ENCODE measurements at regions not wholly inside any gene's neighbourhood (a gene's known extent, or its start where the extent isn't known, plus 50 kb on each side); places are given as distances from the start of the nearest gene placed in this dataset.

- TF ChIP-seq RREB1 (CRISPR knock-in tag; IDR thresholded peaks at IDR 0.05) (peak; percentile 61; the same call in 1 of the 2 replicates), MEIS2 (IDR thresholded peaks at IDR 0.05; ENCODE audit: partially characterized antibody) (peak; percentile 83), KLF1 (tag; IDR thresholded peaks at IDR 0.05) (peak; percentile 66), HINFP (tag; conservative IDR thresholded peaks at IDR 0.05; ENCODE audit: low read depth) (peak; percentile 5), IFI16 (CRISPR knock-in tag; IDR thresholded peaks at IDR 0.05) (peak; percentile 68; the same call in 1 of the 2 replicates), SRSF1 (IDR thresholded peaks at IDR 0.05; ENCODE audit: low read depth, low read length) (no peak), E2F6 (IDR thresholded peaks at IDR 0.05; ENCODE audit: borderline replicate concordance in 1 of 2, extremely low read depth in 1 of 2, insufficient read depth in 1 of 2, insufficient read length in 1 of 2, low read depth in 1 of 2, low read length in 1 of 2, poor library complexity in 1 of 2, severe bottlenecking in 1 of 2) (peak; percentile 19 to 74), FOXK2 (conservative IDR thresholded peaks at IDR 0.05 in 1 of 2, IDR thresholded peaks at IDR 0.05 in 1 of 2; ENCODE audit: low read depth in 2 of 2) (peak; percentile 70 to 85), ATF1 (CRISPR knock-in tag; IDR thresholded peaks at IDR 0.05) (no peak), ATF1 (tag; IDR thresholded peaks at IDR 0.05) (peak; percentile 77), ZBTB33 (CRISPR knock-in tag; IDR thresholded peaks at IDR 0.05) (peak; percentile 57), NUFIP1 (IDR thresholded peaks at IDR 0.05; ENCODE audit: partially characterized antibody) (no peak), DPF2 (IDR thresholded peaks at IDR 0.05) (peak; percentile 89), TFAP4 (CRISPR knock-in tag; IDR thresholded peaks at IDR 0.05; ENCODE audit: borderline replicate concordance) (peak; percentile 71; the same call in 1 of the 2 replicates)
Observed at GRCh38 chr6:43926634-43927531, 156.9 kb downstream of the VEGFA start (continued).

Measured in K562 (cell line).